H1 (cell line): ENCODE measurements at regions not wholly inside any gene's neighbourhood (a gene's known extent, or its start where the extent isn't known, plus 50 kb on each side); places are given as distances from the start of the nearest gene placed in this dataset.
A peak's percentile ranks its signal among the peaks of the same experiment; 100 is the strongest.
"Not testable (repeated sequence)": the region's sequence is repeated elsewhere in the genome, so short reads cannot be mapped to it uniquely, and the experiment has no call there.

Experiments used
- CTCF ChIA-PET: fragments of 300-600 bp; sonication (Branson Sonifier 250); formaldehyde crosslinking; loops from one replicate; lab custom pipeline; 2021; ENCODE audit not compliant: partially characterized antibody; lab: Charles Lee
- POLR2A ChIA-PET: fragments of 300-600 bp; sonication (Branson Sonifier 250); formaldehyde crosslinking; loops from one replicate; lab custom pipeline; 2021; ENCODE audit warnings: inconsistent platforms; ENCODE audit not compliant: partially characterized antibody; lab: Charles Lee
- DNase-seq, 2 experiments: peaks; one replicate each; pipeline versions ENCODE4 v3.0.0 to v3.0.0-alpha.2; 2010 to 2022; ENCODE audit warnings: low spot score in 2 of 2, low read depth in 1 of 2, mixed read lengths in 1 of 2
- FAIRE-seq: peaks from 2 replicates; lab custom pipeline; 2011; peaks lifted over from hg19 to GRCh38; lab: Jason Lieb, UNC
- H2AFZ ChIP-seq: 2 replicates; pipeline ENCODE4 v1.8.1; 2012; ENCODE audit warnings: low read length, inconsistent platforms
- H2AK5ac ChIP-seq: 2 replicates; pipeline ENCODE4 v1.6.1; 2013; ENCODE audit warnings: low read depth, low read length
- H2BK120ac ChIP-seq: replicated peaks from 2 replicates; pipeline ENCODE3; 2013; ENCODE audit warnings: low read depth, low read length, inconsistent platforms
- H2BK12ac ChIP-seq: 2 replicates; pipeline ENCODE4 v1.6.1; 2013; ENCODE audit warnings: low read depth, low read length
- H2BK15ac ChIP-seq: 2 replicates; pipeline ENCODE4 v1.6.1; 2013; ENCODE audit warnings: low read length
- H2BK20ac ChIP-seq: 2 replicates; pipeline ENCODE4 v1.6.1; 2013; ENCODE audit warnings: low read length
- H2BK5ac ChIP-seq: 2 replicates; pipeline ENCODE4 v1.6.1; 2013; ENCODE audit warnings: low read depth, low read length
- H3K14ac ChIP-seq: 2 replicates; pipeline ENCODE4 v1.6.1; 2013; ENCODE audit warnings: inconsistent platforms; ENCODE audit not compliant: insufficient read length
- H3K18ac ChIP-seq: 2 replicates; pipeline ENCODE4 v1.6.1; 2013; ENCODE audit warnings: low read length; ENCODE audit errors: extremely low read depth
- H3K23ac ChIP-seq: 2 replicates; pipeline ENCODE4 v1.6.1; 2013; ENCODE audit warnings: inconsistent platforms; ENCODE audit not compliant: insufficient read length
- H3K23me2 ChIP-seq: 2 replicates; pipeline ENCODE4 v1.6.1; 2013; ENCODE audit warnings: low read depth, low read length
- H3K27ac ChIP-seq: 2 replicates; pipeline ENCODE4 v1.6.1; 2011; ENCODE audit warnings: low read depth, low read length, inconsistent platforms
- H3K27me3 ChIP-seq, 4 experiments: replicated peaks in 1 of 4; 1 replicate in 1 of 4; 2 replicates in 3 of 4; pipeline versions ENCODE4 v1.6.1 to v1.8.1; 2011 to 2013; ENCODE audit warnings: low read length in 3 of 4, mild to moderate bottlenecking in 3 of 4, inconsistent platforms in 2 of 4, mixed read lengths in 2 of 4, moderate library complexity in 1 of 4; ENCODE audit not compliant: control insufficient read depth in 3 of 4, insufficient read depth in 3 of 4; ENCODE audit errors: extremely low read depth in 1 of 4
- H3K36me3 ChIP-seq, 4 experiments: 2 replicates each; pipeline versions ENCODE4 v1.6.1 to v1.8.1; 2011 to 2013; ENCODE audit warnings: mild to moderate bottlenecking in 4 of 4, low read length in 3 of 4, moderate library complexity in 2 of 4, control low read depth in 1 of 4, inconsistent platforms in 1 of 4; ENCODE audit not compliant: insufficient read depth in 4 of 4, control insufficient read depth in 2 of 4
- H3K4ac ChIP-seq: replicated peaks from 2 replicates; pipeline ENCODE3; 2013; ENCODE audit warnings: low read length, low read depth, mixed read lengths, inconsistent platforms; ENCODE audit not compliant: insufficient read length
- H3K4me1 ChIP-seq, 4 experiments: replicated peaks in 1 of 4; 1 replicate in 1 of 4; 2 replicates in 3 of 4; pipeline versions ENCODE4 v1.6.1 to v1.8.1; 2011 to 2013; ENCODE audit warnings: low read length in 3 of 4, inconsistent platforms in 2 of 4, mixed read lengths in 1 of 4; ENCODE audit not compliant: insufficient read depth in 4 of 4, control insufficient read depth in 3 of 4
- H3K4me2 ChIP-seq, 2 experiments: 2 replicates each; pipeline versions ENCODE4 v1.6.1 to v1.8.1; 2011 to 2013; ENCODE audit warnings: low read depth in 2 of 2, low read length in 2 of 2, control low read depth in 1 of 2, inconsistent platforms in 1 of 2, mild to moderate bottlenecking in 1 of 2; ENCODE audit not compliant: insufficient read depth in 1 of 2
- H3K4me3 ChIP-seq, 4 experiments: fragments of 200-600, 300-600 bp in 1 of 4; sonication (generic), shearing (Covaris generic), sonication (Bioruptor Twin) in 1 of 4; 2 replicates each; pipeline versions ENCODE4 v1.5.1 to v1.8.1; 2011 to 2016; ENCODE audit warnings: low read length in 4 of 4, low read depth in 3 of 4, control low read depth in 2 of 4, inconsistent platforms in 2 of 4, mild to moderate bottlenecking in 2 of 4, mixed read lengths in 1 of 4, moderate library complexity in 1 of 4; ENCODE audit not compliant: insufficient read depth in 2 of 4; ENCODE audit errors: extremely low read depth in 1 of 4
- H3K56ac ChIP-seq: replicated peaks from 2 replicates; pipeline ENCODE3; 2013; ENCODE audit warnings: low read depth, mild to moderate bottlenecking, mixed read lengths, low read length, inconsistent platforms; ENCODE audit not compliant: insufficient read length
- H3K79me1 ChIP-seq: 2 replicates; pipeline ENCODE4 v1.6.1; 2013; ENCODE audit warnings: low read depth, low read length, control low read depth
- H3K79me2 ChIP-seq, 2 experiments: 2 replicates each; pipeline versions ENCODE4 v1.6.1 to v1.8.1; 2012 to 2013; ENCODE audit warnings: low read length in 2 of 2, mild to moderate bottlenecking in 2 of 2, inconsistent platforms in 1 of 2; ENCODE audit not compliant: insufficient read depth in 2 of 2, control insufficient read depth in 1 of 2
- H3K9ac ChIP-seq, 4 experiments: replicated peaks in 1 of 4; 1 replicate in 1 of 4; 2 replicates in 3 of 4; pipeline versions ENCODE4 v1.6.1 to v1.8.1; 2011 to 2013; ENCODE audit warnings: low read depth in 3 of 4, low read length in 3 of 4, control low read depth in 2 of 4, mild to moderate bottlenecking in 2 of 4, moderate library complexity in 2 of 4, inconsistent platforms in 1 of 4; ENCODE audit errors: extremely low read depth in 1 of 4
- H3K9me3 ChIP-seq, 2 experiments: 2 replicates each; pipeline versions ENCODE4 v1.6.1 to v1.8.1; 2012 to 2013; ENCODE audit warnings: mild to moderate bottlenecking in 2 of 2, moderate library complexity in 2 of 2, control low read depth in 1 of 2, inconsistent platforms in 1 of 2, low read depth in 1 of 2, low read length in 1 of 2, mixed read lengths in 1 of 2; ENCODE audit not compliant: insufficient read depth in 2 of 2
- H4K20me1 ChIP-seq, 2 experiments: replicated peaks in 1 of 2; 2 replicates each; pipeline versions ENCODE3 to v1.8.1; 2011 to 2013; ENCODE audit warnings: inconsistent platforms in 2 of 2, low read length in 2 of 2, mild to moderate bottlenecking in 1 of 2; ENCODE audit not compliant: insufficient read depth in 2 of 2, control insufficient read depth in 1 of 2
- H4K5ac ChIP-seq: 2 replicates; pipeline ENCODE4 v1.6.1; 2013; ENCODE audit warnings: low read length, low read depth, mixed read lengths, inconsistent platforms; ENCODE audit not compliant: insufficient read length
- H4K8ac ChIP-seq: 2 replicates; pipeline ENCODE4 v1.8.0; 2013; ENCODE audit warnings: mild to moderate bottlenecking, moderate library complexity, low read length, inconsistent platforms; ENCODE audit not compliant: insufficient read depth; ENCODE audit errors: extremely low read depth
- H4K91ac ChIP-seq: replicated peaks from 2 replicates; pipeline ENCODE3; 2013; ENCODE audit warnings: low read length, mixed read lengths, inconsistent platforms; ENCODE audit not compliant: insufficient read length
- whole genome bisulfite sequencing, 2 experiments: shearing (Covaris generic) in 1 of 2; methylation state at CpG; one replicate each; pipeline versions ENCODE4 v1.1.6 to v1.1.7; 2013 to 2015; ENCODE audit warnings: low lambda C conversion rate in 2 of 2, mixed read lengths in 2 of 2, inconsistent platforms in 1 of 2, low coverage in 1 of 2, missing lambda C conversion rate in 1 of 2; ENCODE audit not compliant: insufficient replicate concordance in 2 of 2, insufficient coverage in 1 of 2, insufficient read length in 1 of 2; ENCODE audit errors: extremely low coverage in 1 of 2, missing lambda C conversion rate in 1 of 2; 5-methylcytosine and 5-hydroxymethylcytosine counted together

DNA sequence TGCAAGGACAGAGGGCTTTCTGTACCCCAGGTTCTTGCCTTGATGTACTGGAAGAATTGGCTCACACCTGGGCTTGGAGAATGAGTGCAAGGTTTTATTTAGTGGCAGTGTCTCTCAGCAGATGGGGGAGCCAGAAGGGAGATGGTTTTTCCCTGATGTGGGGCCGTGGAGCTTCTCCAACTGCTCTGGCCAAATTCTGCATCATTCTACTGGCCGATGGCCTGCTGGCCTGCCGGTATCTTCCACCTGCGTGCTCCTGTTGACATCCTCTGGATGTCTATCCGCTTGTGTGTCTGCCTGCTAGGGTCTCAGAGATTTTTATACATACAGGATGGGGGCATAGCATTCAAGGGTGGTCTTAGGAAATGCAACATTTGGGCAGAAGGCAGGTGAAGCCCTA is 466.5 kb upstream of the ZNF337 start:
- H3K4me2 ChIP-seq, FAIRE-seq, H3K14ac ChIP-seq, H4K8ac ChIP-seq, H3K27ac ChIP-seq, POLR2A ChIA-PET, H3K36me3 ChIP-seq, H3K79me1 ChIP-seq, H3K4me1 ChIP-seq, H3K27me3 ChIP-seq, H2BK15ac ChIP-seq, H3K9me3 ChIP-seq, H3K4me3 ChIP-seq, DNase-seq, H3K79me2 ChIP-seq, H3K23me2 ChIP-seq, H2BK20ac ChIP-seq, H4K5ac ChIP-seq, CTCF ChIA-PET, H3K56ac ChIP-seq, H2AK5ac ChIP-seq, H4K20me1 ChIP-seq, H3K23ac ChIP-seq, H2AFZ ChIP-seq, H3K4ac ChIP-seq, H2BK120ac ChIP-seq, H3K9ac ChIP-seq, H3K18ac ChIP-seq, H4K91ac ChIP-seq: not testable (repeated sequence)
- 93% methylated on average over 5 of the region's 5 CpGs; no CpG with 5 or more reads in 1 of the 2 experiments for WGBS, 2 experiments
- H2BK5ac ChIP-seq = 0 out of 2 replicates have a peak overlapping the region, but pooled peaks have one; percentile 8
- H2BK12ac ChIP-seq = peak overlapping the region; percentile 71; the same call in 1 of the 2 replicates

DNA sequence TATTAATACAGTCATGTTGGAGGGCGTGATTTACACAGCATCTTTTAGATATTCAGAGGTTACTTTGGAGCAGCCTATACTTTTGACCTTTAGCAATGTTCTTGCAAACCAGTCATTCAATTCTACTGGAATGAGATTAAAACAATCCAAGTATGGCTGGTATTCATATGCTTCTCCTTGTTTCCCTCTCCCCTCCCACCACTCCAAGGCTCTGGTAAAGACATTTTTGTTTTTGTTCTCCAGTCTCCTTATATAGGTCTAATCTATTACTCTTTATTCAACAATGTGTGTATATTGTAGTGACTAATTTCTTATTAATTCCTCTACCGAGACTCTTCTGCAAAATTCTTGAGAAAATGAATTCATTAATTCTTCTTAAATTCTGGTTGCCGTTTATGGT is 465.1 kb upstream of the ZNF337 start:
- H3K4me3 ChIP-seq, H3K23me2 ChIP-seq, H2BK120ac ChIP-seq, POLR2A ChIA-PET, H3K79me2 ChIP-seq, H3K27ac ChIP-seq, CTCF ChIA-PET, H3K56ac ChIP-seq, H3K4me1 ChIP-seq, H3K23ac ChIP-seq, H3K36me3 ChIP-seq, H4K91ac ChIP-seq, H3K4ac ChIP-seq, H3K14ac ChIP-seq, H3K27me3 ChIP-seq, H4K8ac ChIP-seq, H4K20me1 ChIP-seq, H3K9me3 ChIP-seq, H2AK5ac ChIP-seq, H2BK12ac ChIP-seq, H3K4me2 ChIP-seq, H2BK15ac ChIP-seq, H2BK20ac ChIP-seq, H2AFZ ChIP-seq, H3K18ac ChIP-seq, H4K5ac ChIP-seq, FAIRE-seq, H3K79me1 ChIP-seq, DNase-seq, H3K9ac ChIP-seq: not testable (repeated sequence)
- peak overlapping the region; percentile 66; the same call in 1 of the 2 replicates for H2BK5ac ChIP-seq
- 84% methylated on average over 3 of the region's 3 CpGs; no CpG with 5 or more reads in 1 of the 2 experiments for WGBS, 2 experiments
